Retinal pigment epithelial cell (primary cell): ENCODE measurements at regions not wholly inside any gene's neighbourhood (a gene's known extent, or its start where the extent isn't known, plus 50 kb on each side); places are given as distances from the start of the nearest gene placed in this dataset.
"Not testable (repeated sequence)": the region's sequence is repeated elsewhere in the genome, so short reads cannot be mapped to it uniquely, and the experiment has no call there.

Source experiments
- DNase-seq: peaks from one replicate; pipeline ENCODE4 v3.0.0-alpha.2; 2010; ENCODE audit warnings: low read depth
- H3K4me3 ChIP-seq: 2 replicates; pipeline ENCODE4 v1.5.1; 2011; ENCODE audit warnings: mild to moderate bottlenecking, low read length, control low read depth, moderate library complexity
- TF ChIP-seq, protein P1 (sequence below): conservative IDR thresholded peaks from 2 replicates; pipeline ENCODE4 v1.5.1; 2011; ENCODE audit warnings: low read depth, low read length, control low read depth, inconsistent platforms

DNA sequence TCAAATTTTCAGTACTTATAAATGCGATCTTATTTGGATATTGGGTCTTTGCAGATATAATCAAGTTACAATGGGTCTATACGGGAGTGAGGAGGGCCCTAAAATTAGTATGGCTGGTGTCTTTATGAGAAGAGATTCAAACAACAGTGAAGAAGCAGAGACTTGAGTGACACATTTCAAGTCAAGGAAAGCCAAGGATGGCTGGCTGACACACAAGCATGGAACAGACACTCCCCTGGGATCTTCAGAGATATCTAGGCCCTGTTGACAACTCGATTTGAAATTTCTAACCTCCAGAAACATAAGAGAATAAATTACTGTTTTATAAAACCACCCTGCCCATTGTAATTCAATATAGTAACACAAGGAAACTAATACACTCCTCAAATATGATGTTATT is 1886.0 kb upstream of the PCDH7 start:
- TF ChIP-seq, protein P1, sequence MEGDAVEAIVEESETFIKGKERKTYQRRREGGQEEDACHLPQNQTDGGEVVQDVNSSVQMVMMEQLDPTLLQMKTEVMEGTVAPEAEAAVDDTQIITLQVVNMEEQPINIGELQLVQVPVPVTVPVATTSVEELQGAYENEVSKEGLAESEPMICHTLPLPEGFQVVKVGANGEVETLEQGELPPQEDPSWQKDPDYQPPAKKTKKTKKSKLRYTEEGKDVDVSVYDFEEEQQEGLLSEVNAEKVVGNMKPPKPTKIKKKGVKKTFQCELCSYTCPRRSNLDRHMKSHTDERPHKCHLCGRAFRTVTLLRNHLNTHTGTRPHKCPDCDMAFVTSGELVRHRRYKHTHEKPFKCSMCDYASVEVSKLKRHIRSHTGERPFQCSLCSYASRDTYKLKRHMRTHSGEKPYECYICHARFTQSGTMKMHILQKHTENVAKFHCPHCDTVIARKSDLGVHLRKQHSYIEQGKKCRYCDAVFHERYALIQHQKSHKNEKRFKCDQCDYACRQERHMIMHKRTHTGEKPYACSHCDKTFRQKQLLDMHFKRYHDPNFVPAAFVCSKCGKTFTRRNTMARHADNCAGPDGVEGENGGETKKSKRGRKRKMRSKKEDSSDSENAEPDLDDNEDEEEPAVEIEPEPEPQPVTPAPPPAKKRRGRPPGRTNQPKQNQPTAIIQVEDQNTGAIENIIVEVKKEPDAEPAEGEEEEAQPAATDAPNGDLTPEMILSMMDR, result no peak
- no peak for DNase-seq
- no peak overlapping the region for H3K4me3 ChIP-seq

DNA sequence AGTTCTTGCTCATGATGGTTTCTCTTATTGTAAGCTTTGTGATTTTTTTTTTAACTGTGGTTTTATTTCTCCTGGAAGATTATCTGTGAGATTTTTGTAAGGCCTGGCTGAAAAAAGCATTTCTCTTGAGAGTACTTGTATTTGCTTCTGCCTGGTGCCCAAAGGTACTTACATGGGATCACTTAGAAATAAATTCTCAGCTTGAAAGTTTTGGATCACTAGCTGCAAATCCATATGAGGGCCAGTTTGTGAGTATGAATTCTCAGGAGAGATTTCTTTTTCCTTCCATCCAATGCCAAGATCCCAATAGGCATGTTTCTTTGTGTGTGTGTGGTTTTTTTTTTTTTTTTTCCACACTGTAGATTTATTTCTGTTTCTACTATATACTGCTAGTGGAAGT is 1884.7 kb upstream of the PCDH7 start:
- TF ChIP-seq, protein P1, result no peak
- no peak overlapping the region for H3K4me3 ChIP-seq
- no peak for DNase-seq

GRCh38 chr4:28842271-28842670 is 1877.9 kb upstream of the PCDH7 start:
- no peak for DNase-seq
- H3K4me3 ChIP-seq, result no peak overlapping the region
- TF ChIP-seq, protein P1, result no peak

GRCh38 chr4:28845158-28845557 is 1875.0 kb upstream of the PCDH7 start:
- DNase-seq, result no peak
- TF ChIP-seq, protein P1, result no peak
- H3K4me3 ChIP-seq, result no peak overlapping the region

DNA sequence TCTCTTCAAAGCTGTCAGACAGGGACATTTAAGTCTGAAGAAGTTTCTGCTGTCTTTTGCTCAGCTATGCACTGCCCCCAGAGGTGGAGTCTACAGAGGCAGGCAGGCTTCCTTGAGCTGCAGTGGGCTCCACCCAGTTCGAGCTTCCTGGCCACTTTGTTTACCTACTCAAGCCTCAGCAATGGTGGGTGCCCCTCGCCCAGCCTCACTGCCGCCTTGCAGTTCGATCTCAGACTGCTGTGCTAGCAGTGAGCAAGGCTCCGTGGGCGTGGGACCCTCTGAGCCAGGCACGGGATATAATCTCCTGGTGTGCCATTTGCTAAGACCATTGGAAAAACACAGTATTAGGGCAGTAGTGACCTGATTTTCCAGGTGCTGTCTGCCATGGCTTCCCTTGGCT is 1863.1 kb upstream of the PCDH7 start:
- DNase-seq, H3K4me3 ChIP-seq: not testable (repeated sequence)

DNA sequence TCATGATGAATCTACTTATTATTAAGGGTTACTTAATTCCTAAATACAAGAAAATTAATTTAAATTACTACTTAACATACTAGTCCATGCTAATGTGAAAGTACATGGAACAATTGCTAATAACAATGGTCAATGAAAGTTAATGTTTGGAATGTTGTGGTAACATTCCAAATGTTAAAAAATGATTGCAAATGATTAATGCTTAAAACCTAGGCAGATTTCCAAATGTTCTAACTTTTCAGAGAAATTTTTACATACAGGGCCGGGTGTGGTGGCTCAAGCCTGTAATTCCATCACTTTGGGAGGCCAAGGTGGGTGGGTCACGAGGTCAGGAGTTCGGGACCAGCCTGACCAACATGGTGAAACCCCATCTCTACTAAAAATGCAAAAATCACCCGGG is 1851.3 kb upstream of the PCDH7 start:
- H3K4me3 ChIP-seq, result no peak overlapping the region
- TF ChIP-seq, protein P1, result no peak
- DNase-seq, result peak; percentile 14

GRCh38 chr4:28879178-28879577 is 1841.0 kb upstream of the PCDH7 start:
- TF ChIP-seq, protein P1, result no peak
- no peak overlapping the region for H3K4me3 ChIP-seq
- DNase-seq, result no peak

DNA sequence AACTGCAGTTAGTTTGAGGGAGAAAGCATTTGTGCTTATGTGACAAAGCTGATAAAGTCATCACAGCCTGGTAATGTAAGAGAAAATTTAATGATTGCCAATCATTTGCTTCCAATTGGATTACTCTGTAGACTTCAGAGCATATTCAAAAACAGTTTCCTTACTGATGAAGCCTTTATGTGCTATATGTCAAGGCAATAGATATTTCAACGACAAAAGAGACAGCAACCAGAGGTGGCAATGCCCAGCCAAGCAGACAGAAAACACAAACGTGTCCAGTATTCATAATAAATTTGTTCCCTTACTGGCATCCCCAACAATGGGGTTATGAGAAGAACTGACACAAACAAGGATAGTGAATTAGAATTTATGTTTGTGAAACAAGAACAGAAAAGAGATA is 1840.3 kb upstream of the PCDH7 start:
- TF ChIP-seq, protein P1, result no peak
- H3K4me3 ChIP-seq, result no peak overlapping the region
- no peak for DNase-seq
